ENCODE measurements at regions not wholly inside any gene's neighbourhood (a gene's known extent, or its start where the extent isn't known, plus 50 kb on each side); places are given as distances from the start of the nearest gene placed in this dataset.
"Not testable (repeated sequence)": the region's sequence is repeated elsewhere in the genome, so short reads cannot be mapped to it uniquely, and the experiment has no call there.

DNA sequence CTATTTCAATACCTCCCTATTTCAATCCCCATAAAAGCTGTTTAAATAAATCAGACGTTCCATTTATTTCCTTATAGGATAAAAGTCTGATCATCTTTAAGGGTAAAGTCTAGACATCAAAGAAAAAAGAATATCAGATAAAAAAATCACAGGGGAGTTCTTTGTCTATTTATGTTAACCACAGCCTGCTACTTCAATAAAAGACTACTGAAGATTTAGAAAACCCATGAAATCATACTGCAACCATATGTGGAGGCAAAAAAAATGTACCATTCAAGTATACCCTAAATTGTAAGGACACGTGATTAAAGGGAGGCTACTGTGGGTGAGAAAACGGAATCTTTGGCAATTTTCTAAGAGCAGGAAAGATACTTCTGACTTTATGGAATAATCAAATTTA, 108.2 kb upstream of the TNFSF4 start:
- no peaks in the 10 kb centered on the region for H3K36me3 ChIP-seq (ENCODE audit: control insufficient read depth in 2 of 3, insufficient read depth in 3 of 3, low read length in 3 of 3)
- no peaks in the 10 kb centered on the region for H3K27me3 ChIP-seq (ENCODE audit: control insufficient read depth, insufficient read depth, low read length)
- H3K4me1 ChIP-seq (ENCODE audit: control insufficient read depth in 2 of 3, insufficient read depth in 2 of 3, low read depth in 1 of 3, low read length in 3 of 3): no peaks in the 10 kb centered on the region
- no peaks in the 10 kb centered on the region for H3K9me3 ChIP-seq (ENCODE audit: control insufficient read depth in 2 of 3, insufficient read depth in 1 of 3, low read length in 3 of 3)
- intact Hi-C loops (cut with DNase I): no loop called here
- no peak for FAIRE-seq
- no peak overlapping the region for H3K9ac ChIP-seq (ENCODE audit: low read length in 3 of 3)
- no peak overlapping the region for H3K4me3 ChIP-seq (ENCODE audit: low read length in 3 of 3)
- no peak for DNase-seq
- TF ChIP-seq, protein P1, sequence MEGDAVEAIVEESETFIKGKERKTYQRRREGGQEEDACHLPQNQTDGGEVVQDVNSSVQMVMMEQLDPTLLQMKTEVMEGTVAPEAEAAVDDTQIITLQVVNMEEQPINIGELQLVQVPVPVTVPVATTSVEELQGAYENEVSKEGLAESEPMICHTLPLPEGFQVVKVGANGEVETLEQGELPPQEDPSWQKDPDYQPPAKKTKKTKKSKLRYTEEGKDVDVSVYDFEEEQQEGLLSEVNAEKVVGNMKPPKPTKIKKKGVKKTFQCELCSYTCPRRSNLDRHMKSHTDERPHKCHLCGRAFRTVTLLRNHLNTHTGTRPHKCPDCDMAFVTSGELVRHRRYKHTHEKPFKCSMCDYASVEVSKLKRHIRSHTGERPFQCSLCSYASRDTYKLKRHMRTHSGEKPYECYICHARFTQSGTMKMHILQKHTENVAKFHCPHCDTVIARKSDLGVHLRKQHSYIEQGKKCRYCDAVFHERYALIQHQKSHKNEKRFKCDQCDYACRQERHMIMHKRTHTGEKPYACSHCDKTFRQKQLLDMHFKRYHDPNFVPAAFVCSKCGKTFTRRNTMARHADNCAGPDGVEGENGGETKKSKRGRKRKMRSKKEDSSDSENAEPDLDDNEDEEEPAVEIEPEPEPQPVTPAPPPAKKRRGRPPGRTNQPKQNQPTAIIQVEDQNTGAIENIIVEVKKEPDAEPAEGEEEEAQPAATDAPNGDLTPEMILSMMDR (IDR thresholded peaks at IDR 0.05; ENCODE audit: borderline replicate concordance, extremely low read depth, insufficient read depth): no peak
- no peak overlapping the region for H3K27ac ChIP-seq (ENCODE audit: low read depth in 2 of 2, low read length in 2 of 2)

DNA sequence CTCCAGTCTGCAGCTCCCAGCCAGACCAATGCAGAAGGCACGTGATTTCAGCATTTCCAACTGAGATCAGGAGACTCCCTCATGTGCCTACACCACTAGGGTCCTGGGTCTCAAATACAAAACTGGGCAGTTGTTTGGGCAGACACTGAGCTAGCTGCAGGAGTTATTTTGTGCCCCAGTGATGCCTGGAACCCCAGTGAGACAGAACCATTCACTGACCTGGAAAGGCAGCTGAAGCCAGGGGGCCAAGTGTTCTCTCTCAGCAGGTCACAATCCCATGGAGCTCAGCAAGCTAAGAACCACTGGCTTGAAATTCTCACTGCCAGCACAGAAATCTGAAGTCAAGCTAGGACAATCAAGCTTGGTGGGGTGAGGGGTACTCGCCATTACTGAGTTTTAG, 111.7 kb upstream of the TNFSF4 start:
- H3K4me1 ChIP-seq (ENCODE audit: control insufficient read depth in 2 of 3, insufficient read depth in 2 of 3, low read depth in 1 of 3, low read length in 3 of 3): no peaks in the 10 kb centered on the region
- H3K27me3 ChIP-seq (ENCODE audit: control insufficient read depth, insufficient read depth, low read length): no peaks in the 10 kb centered on the region
- H3K9me3 ChIP-seq (ENCODE audit: control insufficient read depth in 2 of 3, insufficient read depth in 1 of 3, low read length in 3 of 3): no peaks in the 10 kb centered on the region
- H3K36me3 ChIP-seq (ENCODE audit: control insufficient read depth in 2 of 3, insufficient read depth in 3 of 3, low read length in 3 of 3): no peaks in the 10 kb centered on the region
- no peak overlapping the region for H3K27ac ChIP-seq (ENCODE audit: low read depth in 2 of 2, low read length in 2 of 2)
- FAIRE-seq: no peak
- no peak for DNase-seq
- TF ChIP-seq, protein P1 (IDR thresholded peaks at IDR 0.05; ENCODE audit: borderline replicate concordance, extremely low read depth, insufficient read depth): no peak
- H3K4me3 ChIP-seq (ENCODE audit: low read length in 3 of 3): no peak overlapping the region
- intact Hi-C loops (cut with DNase I): no loop called here
- no peak overlapping the region for H3K9ac ChIP-seq (ENCODE audit: low read length in 3 of 3)

DNA sequence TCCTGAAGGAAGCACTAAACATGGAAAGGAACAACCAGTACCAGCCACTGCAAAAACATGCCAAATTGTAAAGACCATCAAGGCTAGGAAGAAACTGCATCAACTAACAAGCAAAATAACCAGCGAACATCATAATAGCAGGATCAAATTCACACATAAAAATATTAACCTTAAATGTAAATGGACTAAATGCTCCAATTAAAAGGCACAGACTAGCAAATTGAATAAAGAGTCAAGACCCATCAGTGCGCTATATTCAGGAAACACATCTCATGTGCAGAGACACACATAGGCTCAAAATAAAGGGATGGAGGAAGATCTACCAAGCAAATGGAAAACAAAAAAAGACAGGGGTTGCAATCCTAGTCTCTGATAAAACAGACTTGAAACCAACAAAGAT, 117.2 kb upstream of the TNFSF4 start:
- H3K4me3 ChIP-seq (ENCODE audit: low read length in 3 of 3); H3K36me3 ChIP-seq (ENCODE audit: control insufficient read depth in 2 of 3, insufficient read depth in 3 of 3, low read length in 3 of 3); H3K27me3 ChIP-seq (ENCODE audit: control insufficient read depth, insufficient read depth, low read length); intact Hi-C loops (cut with DNase I); H3K27ac ChIP-seq (ENCODE audit: low read depth in 2 of 2, low read length in 2 of 2); H3K9me3 ChIP-seq (ENCODE audit: control insufficient read depth in 2 of 3, insufficient read depth in 1 of 3, low read length in 3 of 3); H3K4me1 ChIP-seq (ENCODE audit: control insufficient read depth in 2 of 3, insufficient read depth in 2 of 3, low read depth in 1 of 3, low read length in 3 of 3); H3K9ac ChIP-seq (ENCODE audit: low read length in 3 of 3); DNase-seq; FAIRE-seq: not testable (repeated sequence)

DNA sequence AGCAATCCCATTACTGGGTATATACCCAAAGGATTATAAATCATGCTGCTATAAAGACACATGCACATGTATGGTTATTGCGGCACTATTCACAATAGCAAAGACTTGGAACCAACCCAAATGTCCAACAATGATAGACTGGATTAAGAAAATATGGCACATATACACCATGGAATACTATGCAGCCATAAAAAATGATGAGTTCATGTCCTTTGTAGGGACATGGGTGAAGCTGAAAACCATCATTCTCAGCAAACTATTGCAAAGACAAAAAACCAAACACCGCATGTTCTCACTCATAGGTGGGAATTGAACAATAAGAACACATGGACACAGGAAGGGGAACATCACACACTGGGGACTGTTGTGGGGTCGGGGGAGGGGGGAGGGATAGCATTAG, 120.9 kb upstream of the TNFSF4 start:
- H3K36me3 ChIP-seq (ENCODE audit: control insufficient read depth in 2 of 3, insufficient read depth in 3 of 3, low read length in 3 of 3); intact Hi-C loops (cut with DNase I); H3K27me3 ChIP-seq (ENCODE audit: control insufficient read depth, insufficient read depth, low read length); H3K27ac ChIP-seq (ENCODE audit: low read depth in 2 of 2, low read length in 2 of 2); DNase-seq; H3K4me1 ChIP-seq (ENCODE audit: control insufficient read depth in 2 of 3, insufficient read depth in 2 of 3, low read depth in 1 of 3, low read length in 3 of 3); FAIRE-seq; H3K9me3 ChIP-seq (ENCODE audit: control insufficient read depth in 2 of 3, insufficient read depth in 1 of 3, low read length in 3 of 3); H3K9ac ChIP-seq (ENCODE audit: low read length in 3 of 3); H3K4me3 ChIP-seq (ENCODE audit: low read length in 3 of 3): not testable (repeated sequence)

DNA sequence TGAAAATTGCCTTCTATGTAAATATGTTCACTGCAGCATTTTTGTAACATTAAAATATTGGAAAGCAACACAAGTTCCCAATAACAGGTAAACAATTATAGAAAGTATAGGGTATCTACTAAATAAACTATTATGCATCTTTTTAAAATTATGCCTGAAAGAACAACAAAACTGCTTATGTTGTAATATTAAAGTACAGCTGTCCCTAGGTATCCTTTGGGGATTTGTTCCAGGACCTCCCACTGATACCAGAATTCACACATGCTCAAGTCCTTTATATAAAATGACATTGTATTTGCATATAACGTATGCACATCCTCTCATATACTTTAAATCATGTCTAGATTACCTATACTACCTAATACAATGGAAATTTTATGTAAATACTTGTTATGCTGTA, 121.8 kb upstream of the TNFSF4 start:
- no peak overlapping the region for H3K9ac ChIP-seq (ENCODE audit: low read length in 3 of 3)
- intact Hi-C loops (cut with DNase I): no loop called here
- no peaks in the 10 kb centered on the region for H3K9me3 ChIP-seq (ENCODE audit: control insufficient read depth in 2 of 3, insufficient read depth in 1 of 3, low read length in 3 of 3)
- H3K27ac ChIP-seq (ENCODE audit: low read depth in 2 of 2, low read length in 2 of 2): no peak overlapping the region
- H3K36me3 ChIP-seq (ENCODE audit: control insufficient read depth in 2 of 3, insufficient read depth in 3 of 3, low read length in 3 of 3): no peaks in the 10 kb centered on the region
- TF ChIP-seq, protein P1 (IDR thresholded peaks at IDR 0.05; ENCODE audit: borderline replicate concordance, extremely low read depth, insufficient read depth): no peak
- no peak overlapping the region for H3K4me3 ChIP-seq (ENCODE audit: low read length in 3 of 3)
- FAIRE-seq (no peak), DNase-seq (no peak)
- no peaks in the 10 kb centered on the region for H3K4me1 ChIP-seq (ENCODE audit: control insufficient read depth in 2 of 3, insufficient read depth in 2 of 3, low read depth in 1 of 3, low read length in 3 of 3)
- no peaks in the 10 kb centered on the region for H3K27me3 ChIP-seq (ENCODE audit: control insufficient read depth, insufficient read depth, low read length)

All from kidney (tissue), 13 donors.